ENCODE measurements at regions not wholly inside any gene's neighbourhood (a gene's known extent, or its start where the extent isn't known, plus 50 kb on each side); places are given as distances from the start of the nearest gene placed in this dataset.

DNA sequence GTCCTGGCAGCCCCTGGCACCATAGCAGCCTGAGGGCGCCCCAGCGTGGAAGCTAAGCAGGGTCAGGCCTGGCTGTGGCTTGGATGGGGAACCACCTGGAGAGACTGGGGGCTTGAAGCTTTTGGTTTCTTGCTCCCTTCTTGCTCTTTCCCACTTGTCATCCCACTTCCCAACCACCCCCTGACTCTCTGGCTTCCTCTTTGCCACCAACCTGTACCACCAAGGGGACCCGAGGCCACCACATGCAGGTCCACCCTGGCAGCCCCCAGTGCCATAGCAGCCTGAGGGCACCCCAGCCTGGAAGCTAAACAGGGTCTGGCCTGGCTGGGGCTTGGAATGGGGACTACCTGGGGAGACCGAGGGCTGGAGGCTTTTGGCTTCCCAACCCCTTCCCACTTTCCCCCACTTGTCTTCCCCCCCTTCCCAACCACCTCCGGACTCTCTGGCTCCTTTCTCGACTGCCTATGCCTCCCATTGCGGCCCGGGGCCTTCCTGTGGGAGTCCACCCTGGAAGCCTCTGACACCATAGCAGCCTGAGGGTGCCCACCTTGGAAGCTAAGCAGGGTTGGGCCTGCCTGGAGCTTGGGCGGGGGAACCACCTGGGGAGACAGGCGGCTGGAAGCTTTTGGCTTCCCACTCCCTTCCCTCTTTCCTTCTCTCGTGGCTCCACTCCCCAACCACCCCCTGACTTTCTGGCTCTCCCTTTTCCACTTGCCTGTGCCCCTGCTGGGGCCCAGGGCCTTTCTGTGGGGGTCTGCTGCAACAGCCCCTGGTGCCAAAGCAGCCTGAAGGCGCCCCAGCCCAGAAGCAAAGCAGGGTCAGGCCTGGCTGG lies 2294.4 kb downstream of the TP53TG3F start:
- TF ChIP-seq, protein P1, sequence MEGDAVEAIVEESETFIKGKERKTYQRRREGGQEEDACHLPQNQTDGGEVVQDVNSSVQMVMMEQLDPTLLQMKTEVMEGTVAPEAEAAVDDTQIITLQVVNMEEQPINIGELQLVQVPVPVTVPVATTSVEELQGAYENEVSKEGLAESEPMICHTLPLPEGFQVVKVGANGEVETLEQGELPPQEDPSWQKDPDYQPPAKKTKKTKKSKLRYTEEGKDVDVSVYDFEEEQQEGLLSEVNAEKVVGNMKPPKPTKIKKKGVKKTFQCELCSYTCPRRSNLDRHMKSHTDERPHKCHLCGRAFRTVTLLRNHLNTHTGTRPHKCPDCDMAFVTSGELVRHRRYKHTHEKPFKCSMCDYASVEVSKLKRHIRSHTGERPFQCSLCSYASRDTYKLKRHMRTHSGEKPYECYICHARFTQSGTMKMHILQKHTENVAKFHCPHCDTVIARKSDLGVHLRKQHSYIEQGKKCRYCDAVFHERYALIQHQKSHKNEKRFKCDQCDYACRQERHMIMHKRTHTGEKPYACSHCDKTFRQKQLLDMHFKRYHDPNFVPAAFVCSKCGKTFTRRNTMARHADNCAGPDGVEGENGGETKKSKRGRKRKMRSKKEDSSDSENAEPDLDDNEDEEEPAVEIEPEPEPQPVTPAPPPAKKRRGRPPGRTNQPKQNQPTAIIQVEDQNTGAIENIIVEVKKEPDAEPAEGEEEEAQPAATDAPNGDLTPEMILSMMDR (IDR thresholded peaks at IDR 0.05) = no peak
- TF ChIP-seq EP300 (IDR thresholded peaks at IDR 0.05) = no peak
